Osteoblast (primary cell): ENCODE measurements at regions not wholly inside any gene's neighbourhood (a gene's known extent, or its start where the extent isn't known, plus 50 kb on each side); places are given as distances from the start of the nearest gene placed in this dataset.

Experiments
- DNase-seq: peaks from one replicate; pipeline ENCODE4 v3.0.0; 2011; ENCODE audit warnings: low spot score, mixed read lengths; ENCODE audit not compliant: insufficient read length; ENCODE audit errors: missing footprints
- H2AFZ ChIP-seq: 2 replicates; pipeline ENCODE4 v1.6.0; 2011; ENCODE audit warnings: mild to moderate bottlenecking, low read length
- H3K27ac ChIP-seq: 2 replicates; pipeline ENCODE4 v1.5.1; 2011; ENCODE audit warnings: mild to moderate bottlenecking, low read depth, low read length, moderate library complexity
- H3K27me3 ChIP-seq: 2 replicates; pipeline ENCODE4 v1.6.0; 2012; ENCODE audit warnings: mild to moderate bottlenecking, control low read depth, inconsistent platforms, low read length, moderate library complexity; ENCODE audit not compliant: insufficient read depth
- H3K36me3 ChIP-seq: 2 replicates; pipeline ENCODE4 v1.5.1; 2011; ENCODE audit warnings: mild to moderate bottlenecking, low read length, control low read depth, moderate library complexity; ENCODE audit not compliant: insufficient read depth
- H3K4me1 ChIP-seq: 2 replicates; pipeline ENCODE4 v1.5.1; 2011; ENCODE audit warnings: mild to moderate bottlenecking, low read length, control low read depth, moderate library complexity; ENCODE audit not compliant: insufficient read depth
- H3K4me2 ChIP-seq: 2 replicates; pipeline ENCODE4 v1.6.0; 2011; ENCODE audit warnings: mild to moderate bottlenecking, low read length; ENCODE audit not compliant: insufficient read depth
- H3K4me3 ChIP-seq: fragments of 200-600 bp; sonication (generic); 3 replicates; pipeline ENCODE4 v1.5.1; 2012; ENCODE audit warnings: mild to moderate bottlenecking, low read length, inconsistent platforms; ENCODE audit not compliant: insufficient read depth
- H3K79me2 ChIP-seq: 2 replicates; pipeline ENCODE4 v1.6.0; 2012; ENCODE audit warnings: mild to moderate bottlenecking, low read length, control low read depth, inconsistent platforms; ENCODE audit not compliant: insufficient read depth
- H3K9me3 ChIP-seq: 2 replicates; pipeline ENCODE4 v1.5.1; 2011; ENCODE audit warnings: low read depth, low read length, control low read depth
- H4K20me1 ChIP-seq: 2 replicates; pipeline ENCODE4 v1.6.0; 2012; ENCODE audit warnings: mild to moderate bottlenecking, low read length, control low read depth; ENCODE audit not compliant: insufficient read depth
- CTCF ChIP-seq: IDR thresholded peaks from 2 replicates; pipeline ENCODE4 v1.5.1; 2011; ENCODE audit warnings: mild to moderate bottlenecking, low read depth, low read length, moderate library complexity; ENCODE audit errors: extremely low read depth

GRCh38 chr4:137960371-137961050 is 281.6 kb downstream of the SLC7A11 start:
- Histone ChIP-seq H4K20me1 (no peaks in the 10 kb centered on the region), H2AFZ (no peak overlapping the region), H3K79me2 (no peaks in the 10 kb centered on the region), H3K9me3 (no peaks in the 10 kb centered on the region), H3K4me2 (peak overlapping the region; percentile 64), H3K27me3 (no peaks in the 10 kb centered on the region), H3K4me3 (peak overlapping the region; percentile 22), H3K4me1 (peaks cover 24% of the 10 kb centered on the region), H3K27ac (peak overlapping the region; percentile 70), H3K36me3 (no peaks in the 10 kb centered on the region)
- DNase-seq, result no peak
- no peak for TF ChIP-seq CTCF

GRCh38 chr4:137957806-137958205 is 284.3 kb downstream of the SLC7A11 start:
- H3K4me1 ChIP-seq, result peaks cover 24% of the 10 kb centered on the region
- no peak overlapping the region for H3K4me3 ChIP-seq
- no peak for TF ChIP-seq CTCF

GRCh38 chr4:137956256-137956655 is 285.9 kb downstream of the SLC7A11 start:
- H3K4me2 ChIP-seq, result no peak overlapping the region

More at GRCh38 chr4:137957806-137958205, 284.3 kb downstream of the SLC7A11 start:
- no peak overlapping the region for H2AFZ ChIP-seq
- no peaks in the 10 kb centered on the region for H3K36me3 ChIP-seq
- no peak overlapping the region for H3K4me2 ChIP-seq
- no peaks in the 10 kb centered on the region for H3K27me3 ChIP-seq
- H3K9me3 ChIP-seq, result no peaks in the 10 kb centered on the region
- no peak for DNase-seq
- H4K20me1 ChIP-seq, result no peaks in the 10 kb centered on the region
- H3K27ac ChIP-seq, result no peak overlapping the region
- no peaks in the 10 kb centered on the region for H3K79me2 ChIP-seq

More at GRCh38 chr4:137956256-137956655, 285.9 kb downstream of the SLC7A11 start:
- H3K27me3 ChIP-seq, result no peaks in the 10 kb centered on the region
- TF ChIP-seq CTCF, result no peak
- no peak for DNase-seq
- H3K79me2 ChIP-seq, result no peaks in the 10 kb centered on the region
- no peak overlapping the region for H2AFZ ChIP-seq
- H3K27ac ChIP-seq, result no peak overlapping the region
- H3K9me3 ChIP-seq, result no peaks in the 10 kb centered on the region
- no peak overlapping the region for H3K4me3 ChIP-seq
- peaks cover 19% of the 10 kb centered on the region for H3K4me1 ChIP-seq
- no peaks in the 10 kb centered on the region for H3K36me3 ChIP-seq
- no peaks in the 10 kb centered on the region for H4K20me1 ChIP-seq
